HCT116 (cell line): ENCODE measurements at regions not wholly inside any gene's neighbourhood (a gene's known extent, or its start where the extent isn't known, plus 50 kb on each side); places are given as distances from the start of the nearest gene placed in this dataset.

Source experiments
- ATAC-seq: fragments of 200-7000 bp; cut with Tn5 transposase; 2 replicates; pipeline ENCODE4 v1.9.1; 2020; ENCODE audit warnings: mild to moderate bottlenecking, moderate library complexity
- BruUV-seq: library from RNA; stranded (reverse); fragments of 400-500 nt; replicated peaks from 2 replicates; lab custom pipeline; 2021; lab: Mats Ljungman, UMichigan
- CTCF ChIA-PET: fragments of 300-600 bp; sonication (Branson Sonifier 250); formaldehyde crosslinking; loops from one replicate; lab custom pipeline; 2021; ENCODE audit warnings: antibody characterized with exemption; lab: Charles Lee
- POLR2A ChIA-PET: fragments of 300-600, 350-600 bp; sonication (Branson Sonifier 250); formaldehyde crosslinking; loops from one replicate; lab custom pipeline; 2021; ENCODE audit warnings: antibody characterized with exemption; lab: Charles Lee
- RAD21 ChIA-PET, 2 experiments: fragments of 300-600 bp; sonication (Branson Sonifier 250); formaldehyde crosslinking; loops; one replicate each; lab custom pipeline; 2023; ENCODE audit warnings: low total read pairs in 2 of 2; ENCODE audit not compliant: uncharacterized antibody in 2 of 2, unreplicated experiment in 2 of 2, low non-redundant PET in 1 of 2; lab: Charles Lee
- DNase-seq: peaks from one replicate; pipeline ENCODE4 v3.0.0-alpha.2; 2010; ENCODE audit warnings: low read depth, low spot score
- H2AFZ ChIP-seq: fragments of 200-600 bp; shearing (Covaris generic), sonication (generic); 2 replicates; pipeline ENCODE4 v1.6.1; 2017; ENCODE audit warnings: low read depth, mixed run types, mixed read lengths, antibody characterized with exemption, low read length; ENCODE audit not compliant: poor library complexity, severe bottlenecking
- H3K27ac ChIP-seq: 2 replicates; pipeline ENCODE4 v1.5.1; 2012; ENCODE audit warnings: low read depth, low read length
- H3K27me3 ChIP-seq: fragments of 200-600 bp; sonication (generic); 2 replicates; pipeline ENCODE4 v1.6.1; 2016; ENCODE audit warnings: mixed run types, low read length, mixed read lengths; ENCODE audit not compliant: insufficient read depth
- H3K36me3 ChIP-seq, 2 experiments: fragments of 200-500 bp in 1 of 2; fragments of 200-600 bp in 1 of 2; sonication (Bioruptor generic) in 1 of 2; sonication (generic) in 1 of 2; 2 replicates each; pipeline versions ENCODE4 v1.5.1 to v1.6.1; 2014 to 2016; ENCODE audit warnings: low read length in 2 of 2, inconsistent platforms in 1 of 2, mixed read lengths in 1 of 2, mixed run types in 1 of 2; ENCODE audit not compliant: insufficient read depth in 2 of 2, control insufficient read depth in 1 of 2
- H3K4me1 ChIP-seq, 2 experiments: fragments of 200-600 bp in 1 of 2; sonication (generic) in 1 of 2; 2 replicates each; pipeline versions ENCODE4 v1.5.1 to v1.6.1; 2012 to 2017; ENCODE audit warnings: low read length in 2 of 2, inconsistent platforms in 1 of 2, mild to moderate bottlenecking in 1 of 2, mixed read lengths in 1 of 2, mixed run types in 1 of 2, moderate library complexity in 1 of 2; ENCODE audit not compliant: insufficient read depth in 2 of 2, control insufficient read depth in 1 of 2
- H3K4me2 ChIP-seq: fragments of 200-600 bp; sonication (generic); 2 replicates; pipeline ENCODE4 v1.6.1; 2017; ENCODE audit warnings: mixed run types, low read length, mixed read lengths
- H3K4me3 ChIP-seq, 2 experiments: fragments of 200-600 bp in 1 of 2; sonication (generic) in 1 of 2; replicated peaks in 1 of 2; 2 replicates each; pipeline ENCODE4 v1.5.1; 2011 to 2016; ENCODE audit warnings: low read length in 2 of 2, control low read depth in 1 of 2, low read depth in 1 of 2, mild to moderate bottlenecking in 1 of 2, mixed read lengths in 1 of 2, mixed run types in 1 of 2
- H3K79me2 ChIP-seq: fragments of 200-600 bp; sonication (generic); 2 replicates; pipeline ENCODE4 v1.6.1; 2017; ENCODE audit warnings: mild to moderate bottlenecking, mixed run types, low read length, moderate library complexity, mixed read lengths; ENCODE audit not compliant: insufficient read depth
- H3K9ac ChIP-seq: fragments of 200-600 bp; sonication (generic); 2 replicates; pipeline ENCODE4 v1.6.1; 2016; ENCODE audit warnings: low read length, mixed read lengths
- H3K9me2 ChIP-seq: fragments of 200-600 bp; sonication (generic), shearing (Covaris generic); 2 replicates; pipeline ENCODE4 v1.6.1; 2017; ENCODE audit warnings: mixed run types, mild to moderate bottlenecking, moderate library complexity; ENCODE audit not compliant: insufficient read depth
- H3K9me3 ChIP-seq, 2 experiments: fragments of 200-500 bp in 1 of 2; fragments of 200-600 bp in 1 of 2; sonication (Bioruptor generic) in 1 of 2; sonication (generic) in 1 of 2; 2 replicates each; pipeline ENCODE4 v1.6.1; 2014 to 2017; ENCODE audit warnings: low read length in 2 of 2, mixed read lengths in 2 of 2, inconsistent platforms in 1 of 2, low read depth in 1 of 2, mild to moderate bottlenecking in 1 of 2, mixed run types in 1 of 2, moderate library complexity in 1 of 2; ENCODE audit not compliant: control insufficient read depth in 1 of 2, insufficient read depth in 1 of 2
- H4K20me1 ChIP-seq: fragments of 200-600 bp; sonication (generic), shearing (Covaris generic); 2 replicates; pipeline ENCODE4 v1.6.1; 2017; ENCODE audit warnings: mixed run types, mild to moderate bottlenecking, moderate library complexity; ENCODE audit not compliant: insufficient read depth
- EGR1 ChIP-seq: IDR thresholded peaks from 2 replicates; pipeline ENCODE4 v1.6.1; 2012; ENCODE audit warnings: low read depth
- EZH2 ChIP-seq: fragments of 200-600 bp; sonication (generic); IDR thresholded peaks from 2 replicates; pipeline ENCODE4 v1.6.1; 2017; ENCODE audit warnings: antibody characterized with exemption, mixed run types
- EZH2phosphoT487 ChIP-seq: fragments of 200-600 bp; IDR thresholded peaks from 2 replicates; pipeline ENCODE4 v1.6.1; 2018; ENCODE audit warnings: antibody characterized with exemption, borderline replicate concordance
- FOSL1 ChIP-seq: IDR thresholded peaks from 2 replicates; pipeline ENCODE4 v1.6.1; 2012; ENCODE audit warnings: low read depth
- POLR2A ChIP-seq: IDR thresholded peaks from 2 replicates; pipeline ENCODE4 v1.7.0; 2011; ENCODE audit warnings: borderline replicate concordance; ENCODE audit not compliant: insufficient read depth, insufficient read length; ENCODE audit errors: extremely low read depth
- POLR2AphosphoS5 ChIP-seq: IDR thresholded peaks from 2 replicates; pipeline ENCODE4 v1.6.1; 2011; ENCODE audit warnings: mild to moderate bottlenecking, low read depth, low read length, moderate library complexity
- RAD21 ChIP-seq: IDR thresholded peaks from 2 replicates; pipeline ENCODE4 v1.6.1; 2012; ENCODE audit warnings: low read depth, mild to moderate bottlenecking
- SIN3A ChIP-seq: IDR thresholded peaks from 2 replicates; pipeline ENCODE4 v1.6.1; 2012; ENCODE audit warnings: low read depth
- SP1 ChIP-seq: IDR thresholded peaks from 2 replicates; pipeline ENCODE4 v1.6.1; 2012; ENCODE audit warnings: low read depth
- TCF7L2 ChIP-seq: IDR thresholded peaks from 2 replicates; pipeline ENCODE4 v1.7.0; 2011; ENCODE audit warnings: borderline replicate concordance, inconsistent platforms; ENCODE audit not compliant: insufficient read depth, insufficient read length; ENCODE audit errors: extremely low read depth
- YY1 ChIP-seq: IDR thresholded peaks from 2 replicates; pipeline ENCODE4 v1.6.1; 2011; ENCODE audit warnings: low read length, low read depth, moderate library complexity, mild to moderate bottlenecking; ENCODE audit not compliant: insufficient replicate concordance; ENCODE audit errors: extremely low read depth
- intact Hi-C: fragments of 100-400 bp; cut with micrococcal nuclease; formaldehyde crosslinking; loops from 2 replicates; pipeline ENCODE4 v1.10.0; 2022
- TF ChIP-seq, protein P1 (sequence below): IDR thresholded peaks from 2 replicates; pipeline ENCODE4 v1.6.1; 2011; ENCODE audit warnings: mild to moderate bottlenecking, low read length, moderate library complexity; ENCODE audit not compliant: insufficient replicate concordance; ENCODE audit errors: extremely low read depth
- TF ChIP-seq, protein P2 (sequence below): IDR thresholded peaks from 2 replicates; pipeline ENCODE4 v1.6.1; 2012
- TF ChIP-seq, protein P3 (sequence below): IDR thresholded peaks from 2 replicates; pipeline ENCODE4 v1.6.1; 2012; ENCODE audit warnings: low read depth
- TF ChIP-seq, protein P4 (sequence below), 3 experiments: fragments of 200-600 bp in 1 of 3; sonication (generic) in 1 of 3; IDR thresholded peaks in 2 of 3; conservative IDR thresholded peaks in 1 of 3; 2 replicates each; pipeline ENCODE4 v1.5.1; 2012 to 2017; ENCODE audit warnings: low read depth in 2 of 3, low read length in 2 of 3, antibody characterized with exemption in 1 of 3, borderline replicate concordance in 1 of 3, control low read depth in 1 of 3, mild to moderate bottlenecking in 1 of 3, mixed read lengths in 1 of 3, mixed run types in 1 of 3, moderate library complexity in 1 of 3; ENCODE audit not compliant: insufficient read depth in 1 of 3
- TF ChIP-seq, protein P5 (sequence below): IDR thresholded peaks from 2 replicates; pipeline ENCODE4 v1.6.1; 2012

DNA sequence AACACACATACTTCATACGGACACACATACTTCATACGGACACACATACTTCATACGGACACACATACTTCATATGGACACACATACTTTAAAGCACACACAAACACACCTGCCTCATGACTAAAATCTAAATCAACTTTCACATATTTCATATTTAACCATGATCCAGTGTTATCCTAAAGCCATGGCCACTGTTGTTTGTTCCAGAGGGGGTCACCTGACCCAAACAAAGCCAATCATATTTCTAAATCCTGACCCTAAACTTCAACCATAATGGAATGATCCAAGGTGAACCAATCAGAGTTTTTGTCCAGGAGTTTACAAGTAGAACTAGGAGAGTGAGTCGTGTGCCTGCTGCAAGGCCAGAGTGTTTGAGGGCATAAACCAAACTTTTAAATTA is 97.2 kb upstream of the KIT start:
- H3K27me3 ChIP-seq = no peaks in the 10 kb centered on the region
- intact Hi-C loops = no loop called here
- H3K9me3 ChIP-seq = no peaks in the 10 kb centered on the region
- no peak overlapping the region for H3K4me3 ChIP-seq
- no TSS peak for BruUV-seq
- TF ChIP-seq, protein P1, sequence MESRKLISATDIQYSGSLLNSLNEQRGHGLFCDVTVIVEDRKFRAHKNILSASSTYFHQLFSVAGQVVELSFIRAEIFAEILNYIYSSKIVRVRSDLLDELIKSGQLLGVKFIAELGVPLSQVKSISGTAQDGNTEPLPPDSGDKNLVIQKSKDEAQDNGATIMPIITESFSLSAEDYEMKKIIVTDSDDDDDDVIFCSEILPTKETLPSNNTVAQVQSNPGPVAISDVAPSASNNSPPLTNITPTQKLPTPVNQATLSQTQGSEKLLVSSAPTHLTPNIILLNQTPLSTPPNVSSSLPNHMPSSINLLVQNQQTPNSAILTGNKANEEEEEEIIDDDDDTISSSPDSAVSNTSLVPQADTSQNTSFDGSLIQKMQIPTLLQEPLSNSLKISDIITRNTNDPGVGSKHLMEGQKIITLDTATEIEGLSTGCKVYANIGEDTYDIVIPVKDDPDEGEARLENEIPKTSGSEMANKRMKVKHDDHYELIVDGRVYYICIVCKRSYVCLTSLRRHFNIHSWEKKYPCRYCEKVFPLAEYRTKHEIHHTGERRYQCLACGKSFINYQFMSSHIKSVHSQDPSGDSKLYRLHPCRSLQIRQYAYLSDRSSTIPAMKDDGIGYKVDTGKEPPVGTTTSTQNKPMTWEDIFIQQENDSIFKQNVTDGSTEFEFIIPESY = no peak
- TF ChIP-seq, protein P2, sequence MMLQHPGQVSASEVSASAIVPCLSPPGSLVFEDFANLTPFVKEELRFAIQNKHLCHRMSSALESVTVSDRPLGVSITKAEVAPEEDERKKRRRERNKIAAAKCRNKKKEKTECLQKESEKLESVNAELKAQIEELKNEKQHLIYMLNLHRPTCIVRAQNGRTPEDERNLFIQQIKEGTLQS = no peak
- TF ChIP-seq SIN3A (no peak), YY1 (no peak), TCF7L2 (no peak), EZH2 (no peak), POLR2AphosphoS5 (no peak), RAD21 (no peak), FOSL1 (no peak), EZH2phosphoT487 (no peak), POLR2A (no peak), EGR1 (no peak), SP1 (no peak)
- TF ChIP-seq, protein P3, sequence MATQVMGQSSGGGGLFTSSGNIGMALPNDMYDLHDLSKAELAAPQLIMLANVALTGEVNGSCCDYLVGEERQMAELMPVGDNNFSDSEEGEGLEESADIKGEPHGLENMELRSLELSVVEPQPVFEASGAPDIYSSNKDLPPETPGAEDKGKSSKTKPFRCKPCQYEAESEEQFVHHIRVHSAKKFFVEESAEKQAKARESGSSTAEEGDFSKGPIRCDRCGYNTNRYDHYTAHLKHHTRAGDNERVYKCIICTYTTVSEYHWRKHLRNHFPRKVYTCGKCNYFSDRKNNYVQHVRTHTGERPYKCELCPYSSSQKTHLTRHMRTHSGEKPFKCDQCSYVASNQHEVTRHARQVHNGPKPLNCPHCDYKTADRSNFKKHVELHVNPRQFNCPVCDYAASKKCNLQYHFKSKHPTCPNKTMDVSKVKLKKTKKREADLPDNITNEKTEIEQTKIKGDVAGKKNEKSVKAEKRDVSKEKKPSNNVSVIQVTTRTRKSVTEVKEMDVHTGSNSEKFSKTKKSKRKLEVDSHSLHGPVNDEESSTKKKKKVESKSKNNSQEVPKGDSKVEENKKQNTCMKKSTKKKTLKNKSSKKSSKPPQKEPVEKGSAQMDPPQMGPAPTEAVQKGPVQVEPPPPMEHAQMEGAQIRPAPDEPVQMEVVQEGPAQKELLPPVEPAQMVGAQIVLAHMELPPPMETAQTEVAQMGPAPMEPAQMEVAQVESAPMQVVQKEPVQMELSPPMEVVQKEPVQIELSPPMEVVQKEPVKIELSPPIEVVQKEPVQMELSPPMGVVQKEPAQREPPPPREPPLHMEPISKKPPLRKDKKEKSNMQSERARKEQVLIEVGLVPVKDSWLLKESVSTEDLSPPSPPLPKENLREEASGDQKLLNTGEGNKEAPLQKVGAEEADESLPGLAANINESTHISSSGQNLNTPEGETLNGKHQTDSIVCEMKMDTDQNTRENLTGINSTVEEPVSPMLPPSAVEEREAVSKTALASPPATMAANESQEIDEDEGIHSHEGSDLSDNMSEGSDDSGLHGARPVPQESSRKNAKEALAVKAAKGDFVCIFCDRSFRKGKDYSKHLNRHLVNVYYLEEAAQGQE = no peak
- TF ChIP-seq, protein P4, sequence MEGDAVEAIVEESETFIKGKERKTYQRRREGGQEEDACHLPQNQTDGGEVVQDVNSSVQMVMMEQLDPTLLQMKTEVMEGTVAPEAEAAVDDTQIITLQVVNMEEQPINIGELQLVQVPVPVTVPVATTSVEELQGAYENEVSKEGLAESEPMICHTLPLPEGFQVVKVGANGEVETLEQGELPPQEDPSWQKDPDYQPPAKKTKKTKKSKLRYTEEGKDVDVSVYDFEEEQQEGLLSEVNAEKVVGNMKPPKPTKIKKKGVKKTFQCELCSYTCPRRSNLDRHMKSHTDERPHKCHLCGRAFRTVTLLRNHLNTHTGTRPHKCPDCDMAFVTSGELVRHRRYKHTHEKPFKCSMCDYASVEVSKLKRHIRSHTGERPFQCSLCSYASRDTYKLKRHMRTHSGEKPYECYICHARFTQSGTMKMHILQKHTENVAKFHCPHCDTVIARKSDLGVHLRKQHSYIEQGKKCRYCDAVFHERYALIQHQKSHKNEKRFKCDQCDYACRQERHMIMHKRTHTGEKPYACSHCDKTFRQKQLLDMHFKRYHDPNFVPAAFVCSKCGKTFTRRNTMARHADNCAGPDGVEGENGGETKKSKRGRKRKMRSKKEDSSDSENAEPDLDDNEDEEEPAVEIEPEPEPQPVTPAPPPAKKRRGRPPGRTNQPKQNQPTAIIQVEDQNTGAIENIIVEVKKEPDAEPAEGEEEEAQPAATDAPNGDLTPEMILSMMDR (IDR thresholded peaks at IDR 0.05 in 2 of 3, conservative IDR thresholded peaks at IDR 0.05 in 1 of 3; ENCODE audit: borderline replicate concordance in 1 of 3, insufficient read depth in 1 of 3, low read depth in 2 of 3, low read length in 2 of 3) = no peak
- TF ChIP-seq, protein P5, sequence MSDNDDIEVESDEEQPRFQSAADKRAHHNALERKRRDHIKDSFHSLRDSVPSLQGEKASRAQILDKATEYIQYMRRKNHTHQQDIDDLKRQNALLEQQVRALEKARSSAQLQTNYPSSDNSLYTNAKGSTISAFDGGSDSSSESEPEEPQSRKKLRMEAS = no peak
- no peak overlapping the region for H3K4me2 ChIP-seq
- H3K9ac ChIP-seq = no peak overlapping the region
- H3K79me2 ChIP-seq = no peaks in the 10 kb centered on the region
- no peaks in the 10 kb centered on the region for H3K36me3 ChIP-seq
- no peaks in the 10 kb centered on the region for H3K9me2 ChIP-seq
- no peak for DNase-seq
- no peak overlapping the region for H2AFZ ChIP-seq
- H4K20me1 ChIP-seq = no peaks in the 10 kb centered on the region
- no peak overlapping the region for H3K27ac ChIP-seq
- ATAC-seq = no peak
- ChIA-PET POLR2A (no interaction called here), RAD21 (no interaction called here), CTCF (no interaction called here)
- H3K4me1 ChIP-seq = no peaks in the 10 kb centered on the region
